H1 (cell line): ENCODE measurements at regions not wholly inside any gene's neighbourhood (a gene's known extent, or its start where the extent isn't known, plus 50 kb on each side); places are given as distances from the start of the nearest gene placed in this dataset.

Source experiments
- CTCF ChIA-PET: fragments of 300-600 bp; sonication (Branson Sonifier 250); formaldehyde crosslinking; loops from one replicate; lab custom pipeline; 2021; ENCODE audit not compliant: partially characterized antibody; lab: Charles Lee
- POLR2A ChIA-PET: fragments of 300-600 bp; sonication (Branson Sonifier 250); formaldehyde crosslinking; loops from one replicate; lab custom pipeline; 2021; ENCODE audit warnings: inconsistent platforms; ENCODE audit not compliant: partially characterized antibody; lab: Charles Lee
- DNase-seq, 2 experiments: peaks; one replicate each; pipeline versions ENCODE4 v3.0.0 to v3.0.0-alpha.2; 2010 to 2022; ENCODE audit warnings: low spot score in 2 of 2, low read depth in 1 of 2, mixed read lengths in 1 of 2
- FAIRE-seq: peaks from 2 replicates; lab custom pipeline; 2011; peaks lifted over from hg19 to GRCh38; lab: Jason Lieb, UNC
- H2AFZ ChIP-seq: 2 replicates; pipeline ENCODE4 v1.8.1; 2012; ENCODE audit warnings: low read length, inconsistent platforms
- H2AK5ac ChIP-seq: 2 replicates; pipeline ENCODE4 v1.6.1; 2013; ENCODE audit warnings: low read depth, low read length
- H2BK120ac ChIP-seq: replicated peaks from 2 replicates; pipeline ENCODE3; 2013; ENCODE audit warnings: low read depth, low read length, inconsistent platforms
- H2BK12ac ChIP-seq: 2 replicates; pipeline ENCODE4 v1.6.1; 2013; ENCODE audit warnings: low read depth, low read length
- H2BK15ac ChIP-seq: 2 replicates; pipeline ENCODE4 v1.6.1; 2013; ENCODE audit warnings: low read length
- H2BK20ac ChIP-seq: 2 replicates; pipeline ENCODE4 v1.6.1; 2013; ENCODE audit warnings: low read length
- H2BK5ac ChIP-seq: 2 replicates; pipeline ENCODE4 v1.6.1; 2013; ENCODE audit warnings: low read depth, low read length
- H3K14ac ChIP-seq: 2 replicates; pipeline ENCODE4 v1.6.1; 2013; ENCODE audit warnings: inconsistent platforms; ENCODE audit not compliant: insufficient read length
- H3K18ac ChIP-seq: 2 replicates; pipeline ENCODE4 v1.6.1; 2013; ENCODE audit warnings: low read length; ENCODE audit errors: extremely low read depth
- H3K23ac ChIP-seq: 2 replicates; pipeline ENCODE4 v1.6.1; 2013; ENCODE audit warnings: inconsistent platforms; ENCODE audit not compliant: insufficient read length
- H3K23me2 ChIP-seq: 2 replicates; pipeline ENCODE4 v1.6.1; 2013; ENCODE audit warnings: low read depth, low read length
- H3K27ac ChIP-seq: 2 replicates; pipeline ENCODE4 v1.6.1; 2011; ENCODE audit warnings: low read depth, low read length, inconsistent platforms
- H3K27me3 ChIP-seq, 4 experiments: replicated peaks in 1 of 4; 1 replicate in 1 of 4; 2 replicates in 3 of 4; pipeline versions ENCODE4 v1.6.1 to v1.8.1; 2011 to 2013; ENCODE audit warnings: low read length in 3 of 4, mild to moderate bottlenecking in 3 of 4, inconsistent platforms in 2 of 4, mixed read lengths in 2 of 4, moderate library complexity in 1 of 4; ENCODE audit not compliant: control insufficient read depth in 3 of 4, insufficient read depth in 3 of 4; ENCODE audit errors: extremely low read depth in 1 of 4
- H3K36me3 ChIP-seq, 4 experiments: 2 replicates each; pipeline versions ENCODE4 v1.6.1 to v1.8.1; 2011 to 2013; ENCODE audit warnings: mild to moderate bottlenecking in 4 of 4, low read length in 3 of 4, moderate library complexity in 2 of 4, control low read depth in 1 of 4, inconsistent platforms in 1 of 4; ENCODE audit not compliant: insufficient read depth in 4 of 4, control insufficient read depth in 2 of 4
- H3K4ac ChIP-seq: replicated peaks from 2 replicates; pipeline ENCODE3; 2013; ENCODE audit warnings: low read length, low read depth, mixed read lengths, inconsistent platforms; ENCODE audit not compliant: insufficient read length
- H3K4me1 ChIP-seq, 4 experiments: replicated peaks in 1 of 4; 1 replicate in 1 of 4; 2 replicates in 3 of 4; pipeline versions ENCODE4 v1.6.1 to v1.8.1; 2011 to 2013; ENCODE audit warnings: low read length in 3 of 4, inconsistent platforms in 2 of 4, mixed read lengths in 1 of 4; ENCODE audit not compliant: insufficient read depth in 4 of 4, control insufficient read depth in 3 of 4
- H3K4me2 ChIP-seq, 2 experiments: 2 replicates each; pipeline versions ENCODE4 v1.6.1 to v1.8.1; 2011 to 2013; ENCODE audit warnings: low read depth in 2 of 2, low read length in 2 of 2, control low read depth in 1 of 2, inconsistent platforms in 1 of 2, mild to moderate bottlenecking in 1 of 2; ENCODE audit not compliant: insufficient read depth in 1 of 2
- H3K4me3 ChIP-seq, 4 experiments: fragments of 200-600, 300-600 bp in 1 of 4; sonication (generic), shearing (Covaris generic), sonication (Bioruptor Twin) in 1 of 4; 2 replicates each; pipeline versions ENCODE4 v1.5.1 to v1.8.1; 2011 to 2016; ENCODE audit warnings: low read length in 4 of 4, low read depth in 3 of 4, control low read depth in 2 of 4, inconsistent platforms in 2 of 4, mild to moderate bottlenecking in 2 of 4, mixed read lengths in 1 of 4, moderate library complexity in 1 of 4; ENCODE audit not compliant: insufficient read depth in 2 of 4; ENCODE audit errors: extremely low read depth in 1 of 4
- H3K56ac ChIP-seq: replicated peaks from 2 replicates; pipeline ENCODE3; 2013; ENCODE audit warnings: low read depth, mild to moderate bottlenecking, mixed read lengths, low read length, inconsistent platforms; ENCODE audit not compliant: insufficient read length
- H3K79me1 ChIP-seq: 2 replicates; pipeline ENCODE4 v1.6.1; 2013; ENCODE audit warnings: low read depth, low read length, control low read depth
- H3K79me2 ChIP-seq, 2 experiments: 2 replicates each; pipeline versions ENCODE4 v1.6.1 to v1.8.1; 2012 to 2013; ENCODE audit warnings: low read length in 2 of 2, mild to moderate bottlenecking in 2 of 2, inconsistent platforms in 1 of 2; ENCODE audit not compliant: insufficient read depth in 2 of 2, control insufficient read depth in 1 of 2
- H3K9ac ChIP-seq, 4 experiments: replicated peaks in 1 of 4; 1 replicate in 1 of 4; 2 replicates in 3 of 4; pipeline versions ENCODE4 v1.6.1 to v1.8.1; 2011 to 2013; ENCODE audit warnings: low read depth in 3 of 4, low read length in 3 of 4, control low read depth in 2 of 4, mild to moderate bottlenecking in 2 of 4, moderate library complexity in 2 of 4, inconsistent platforms in 1 of 4; ENCODE audit errors: extremely low read depth in 1 of 4
- H3K9me3 ChIP-seq, 2 experiments: 2 replicates each; pipeline versions ENCODE4 v1.6.1 to v1.8.1; 2012 to 2013; ENCODE audit warnings: mild to moderate bottlenecking in 2 of 2, moderate library complexity in 2 of 2, control low read depth in 1 of 2, inconsistent platforms in 1 of 2, low read depth in 1 of 2, low read length in 1 of 2, mixed read lengths in 1 of 2; ENCODE audit not compliant: insufficient read depth in 2 of 2
- H4K20me1 ChIP-seq, 2 experiments: replicated peaks in 1 of 2; 2 replicates each; pipeline versions ENCODE3 to v1.8.1; 2011 to 2013; ENCODE audit warnings: inconsistent platforms in 2 of 2, low read length in 2 of 2, mild to moderate bottlenecking in 1 of 2; ENCODE audit not compliant: insufficient read depth in 2 of 2, control insufficient read depth in 1 of 2
- H4K5ac ChIP-seq: 2 replicates; pipeline ENCODE4 v1.6.1; 2013; ENCODE audit warnings: low read length, low read depth, mixed read lengths, inconsistent platforms; ENCODE audit not compliant: insufficient read length
- H4K8ac ChIP-seq: 2 replicates; pipeline ENCODE4 v1.8.0; 2013; ENCODE audit warnings: mild to moderate bottlenecking, moderate library complexity, low read length, inconsistent platforms; ENCODE audit not compliant: insufficient read depth; ENCODE audit errors: extremely low read depth
- H4K91ac ChIP-seq: replicated peaks from 2 replicates; pipeline ENCODE3; 2013; ENCODE audit warnings: low read length, mixed read lengths, inconsistent platforms; ENCODE audit not compliant: insufficient read length
- HDAC2 ChIP-seq, 2 experiments: fragments of 300-600 bp in 1 of 2; sonication (generic) in 1 of 2; IDR thresholded peaks; 2 replicates each; pipeline ENCODE4 v1.6.1; 2011 to 2012; ENCODE audit warnings: low read depth in 2 of 2, low read length in 2 of 2, mild to moderate bottlenecking in 2 of 2, moderate library complexity in 2 of 2, borderline replicate concordance in 1 of 2, inconsistent platforms in 1 of 2
- SIRT6 ChIP-seq: IDR thresholded peaks from one replicate; pipeline ENCODE4 v1.7.1; 2012; ENCODE audit warnings: low read length, inconsistent platforms
- SUZ12 ChIP-seq: fragments of 200-600 bp; sonication (generic); IDR thresholded peaks from 2 replicates; pipeline ENCODE4 v1.6.1; 2012; ENCODE audit warnings: mild to moderate bottlenecking, inconsistent platforms, low read length, moderate library complexity, mixed read lengths
- TEAD4 ChIP-seq: IDR thresholded peaks from 2 replicates; pipeline ENCODE4 v1.6.1; 2012; ENCODE audit warnings: low read depth, low read length, inconsistent platforms, mixed read lengths
- ZNF274 ChIP-seq: IDR thresholded peaks from 2 replicates; pipeline ENCODE4 v1.7.0; 2012; ENCODE audit warnings: low read length, borderline replicate concordance; ENCODE audit errors: extremely low read depth
- WGBS, 2 experiments: shearing (Covaris generic) in 1 of 2; methylation state at CpG; one replicate each; pipeline versions ENCODE4 v1.1.6 to v1.1.7; 2013 to 2015; ENCODE audit warnings: low lambda C conversion rate in 2 of 2, mixed read lengths in 2 of 2, inconsistent platforms in 1 of 2, low coverage in 1 of 2, missing lambda C conversion rate in 1 of 2; ENCODE audit not compliant: insufficient replicate concordance in 2 of 2, insufficient coverage in 1 of 2, insufficient read length in 1 of 2; ENCODE audit errors: extremely low coverage in 1 of 2, missing lambda C conversion rate in 1 of 2; 5-methylcytosine and 5-hydroxymethylcytosine counted together

- H3K23ac ChIP-seq, result no peak overlapping the region
- no peak overlapping the region for H2AK5ac ChIP-seq
- no peak overlapping the region for H3K27ac ChIP-seq
- ChIA-PET CTCF (interaction anchor here (0.6 to 11.3 kb wide), 10 partner anchors 5 to 521 kb away, joined by 3 to 107 read pairs (median 5); no protein-coding TSS in a partner anchor), POLR2A (no interaction called here)
- H3K79me1 ChIP-seq, result no peaks in the 10 kb centered on the region
- H2BK120ac ChIP-seq, result no peak overlapping the region
- H3K4ac ChIP-seq, result no peak overlapping the region
- H3K79me2 ChIP-seq, result no peaks in the 10 kb centered on the region
- H3K4me3 ChIP-seq, result no peak overlapping the region
- FAIRE-seq (no peak), DNase-seq (no peak)
- no peaks in the 10 kb centered on the region for H3K9me3 ChIP-seq
- WGBS, 2 experiments, result 83% methylated on average over 11 of the region's 11 CpGs; no CpG with 5 or more reads in 1 of the 2 experiments
- H3K18ac ChIP-seq, result no peak overlapping the region
- H3K23me2 ChIP-seq, result no peaks in the 10 kb centered on the region; the same call in 1 of the 2 replicates
- H3K27me3 ChIP-seq, result peaks cover 2 to 4% (median 2%) of the 10 kb centered on the region in 4 experiments; a peak in 5 of 7 replicates
- no peak overlapping the region for H4K5ac ChIP-seq
- H3K36me3 ChIP-seq, result no peaks in the 10 kb centered on the region
- H3K4me1 ChIP-seq, result peaks cover 0 to 16% (median 5%) of the 10 kb centered on the region in 4 experiments; a peak in 6 of 7 replicates
- no peak overlapping the region for H3K4me2 ChIP-seq
- no peak overlapping the region for H2BK15ac ChIP-seq
- H2BK12ac ChIP-seq, result no peak overlapping the region
- no peak overlapping the region for H3K14ac ChIP-seq
- no peaks in the 10 kb centered on the region for H4K20me1 ChIP-seq
- H2BK5ac ChIP-seq, result no peak overlapping the region
- H2AFZ ChIP-seq, result no peak overlapping the region
- H3K56ac ChIP-seq, result no peak overlapping the region
- H2BK20ac ChIP-seq, result no peak overlapping the region
- no peak overlapping the region for H3K9ac ChIP-seq
- no peak overlapping the region for H4K8ac ChIP-seq
- H4K91ac ChIP-seq, result no peak overlapping the region
- TF ChIP-seq SIRT6 (no peak), SUZ12 (no peak), HDAC2 (IDR thresholded peaks at IDR 0.05; ENCODE audit: borderline replicate concordance in 1 of 2, low read depth in 2 of 2, low read length in 2 of 2) (no peak), TEAD4 (no peak), ZNF274 (no peak)
Measured at GRCh38 chr2:176647325-176648165, 378.3 kb downstream of the MTX2 start.
